GM12878 (cell line): ENCODE measurements at regions not wholly inside any gene's neighbourhood (a gene's known extent, or its start where the extent isn't known, plus 50 kb on each side); places are given as distances from the start of the nearest gene placed in this dataset.

Source experiments
- EP300 ChIP-seq, 2 experiments: fragments of 150-350 bp in 1 of 2; IDR thresholded peaks; 2 replicates each; pipeline ENCODE4 v1.6.1; 2011 to 2012; ENCODE audit warnings: low read depth in 2 of 2, low read length in 2 of 2, borderline replicate concordance in 1 of 2, improper control_type of control experiment in 1 of 2, inconsistent platforms in 1 of 2; ENCODE audit not compliant: control insufficient read depth in 1 of 2
- EZH2 ChIP-seq: IDR thresholded peaks from 2 replicates; pipeline ENCODE4 v1.6.1; 2012; ENCODE audit warnings: low read depth, mild to moderate bottlenecking, control low read depth, inconsistent platforms, low read length, borderline replicate concordance; ENCODE audit not compliant: control insufficient read depth
- KDM1A ChIP-seq: fragments of 200-600 bp; sonication (generic); IDR thresholded peaks from 2 replicates; pipeline ENCODE4 v1.6.1; 2016; ENCODE audit warnings: borderline replicate concordance
- NBN ChIP-seq: fragments of 450-650 bp; IDR thresholded peaks from 2 replicates; pipeline ENCODE4 v1.6.1; 2016
- POLR2A ChIP-seq: IDR thresholded peaks from 2 replicates; pipeline ENCODE4 v1.6.1; 2011; ENCODE audit warnings: low read depth, mild to moderate bottlenecking, low read length
- TAF1 ChIP-seq: IDR thresholded peaks from 2 replicates; pipeline ENCODE4 v1.6.1; 2011; ENCODE audit warnings: mild to moderate bottlenecking, low read depth, low read length, borderline replicate concordance
- TBL1XR1 ChIP-seq: IDR thresholded peaks from 2 replicates; pipeline ENCODE4 v1.6.1; 2012; ENCODE audit warnings: low read depth, low read length, improper control_type of control experiment
- TF ChIP-seq, protein P1 (sequence below), 3 experiments: IDR thresholded peaks in 2 of 3; conservative IDR thresholded peaks in 1 of 3; 2 replicates each; pipeline ENCODE4 v1.5.1; 2011; ENCODE audit warnings: low read depth in 3 of 3, low read length in 3 of 3, mild to moderate bottlenecking in 3 of 3, control low read depth in 2 of 3, moderate library complexity in 2 of 3, inconsistent platforms in 1 of 3, mixed read lengths in 1 of 3; ENCODE audit not compliant: control insufficient read depth in 2 of 3, insufficient read depth in 1 of 3; ENCODE audit errors: extremely low read depth in 1 of 3

GRCh38 chr5:17067657-17068392 is 131.7 kb upstream of the MYO10 start:
- TF ChIP-seq POLR2A, result no peak
- TF ChIP-seq NBN, result no peak
- no peak for TF ChIP-seq KDM1A
- TF ChIP-seq TAF1, result no peak
- TF ChIP-seq, protein P1, sequence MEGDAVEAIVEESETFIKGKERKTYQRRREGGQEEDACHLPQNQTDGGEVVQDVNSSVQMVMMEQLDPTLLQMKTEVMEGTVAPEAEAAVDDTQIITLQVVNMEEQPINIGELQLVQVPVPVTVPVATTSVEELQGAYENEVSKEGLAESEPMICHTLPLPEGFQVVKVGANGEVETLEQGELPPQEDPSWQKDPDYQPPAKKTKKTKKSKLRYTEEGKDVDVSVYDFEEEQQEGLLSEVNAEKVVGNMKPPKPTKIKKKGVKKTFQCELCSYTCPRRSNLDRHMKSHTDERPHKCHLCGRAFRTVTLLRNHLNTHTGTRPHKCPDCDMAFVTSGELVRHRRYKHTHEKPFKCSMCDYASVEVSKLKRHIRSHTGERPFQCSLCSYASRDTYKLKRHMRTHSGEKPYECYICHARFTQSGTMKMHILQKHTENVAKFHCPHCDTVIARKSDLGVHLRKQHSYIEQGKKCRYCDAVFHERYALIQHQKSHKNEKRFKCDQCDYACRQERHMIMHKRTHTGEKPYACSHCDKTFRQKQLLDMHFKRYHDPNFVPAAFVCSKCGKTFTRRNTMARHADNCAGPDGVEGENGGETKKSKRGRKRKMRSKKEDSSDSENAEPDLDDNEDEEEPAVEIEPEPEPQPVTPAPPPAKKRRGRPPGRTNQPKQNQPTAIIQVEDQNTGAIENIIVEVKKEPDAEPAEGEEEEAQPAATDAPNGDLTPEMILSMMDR (IDR thresholded peaks at IDR 0.05 in 2 of 3, conservative IDR thresholded peaks at IDR 0.05 in 1 of 3; ENCODE audit: control insufficient read depth in 2 of 3, extremely low read depth in 1 of 3, insufficient read depth in 1 of 3, low read depth in 3 of 3, low read length in 3 of 3), result no peak
- no peak for TF ChIP-seq EZH2
- TF ChIP-seq TBL1XR1, result no peak
- no peak for TF ChIP-seq EP300 (IDR thresholded peaks at IDR 0.05; ENCODE audit: borderline replicate concordance in 1 of 2, control insufficient read depth in 1 of 2, low read depth in 2 of 2, low read length in 2 of 2)
